SHP77 treated with DMSO at 0.1 percent for 48 hours (cell line): ENCODE measurements at regions not wholly inside any gene's neighbourhood (a gene's known extent, or its start where the extent isn't known, plus 50 kb on each side); places are given as distances from the start of the nearest gene placed in this dataset.
"Not testable (repeated sequence)": the region's sequence is repeated elsewhere in the genome, so short reads cannot be mapped to it uniquely, and the experiment has no call there.

ENCODE experiments used
- DNase-seq: peaks from one replicate; lab custom pipeline; 2025; lab: John Stamatoyannopoulos, UW

DNA sequence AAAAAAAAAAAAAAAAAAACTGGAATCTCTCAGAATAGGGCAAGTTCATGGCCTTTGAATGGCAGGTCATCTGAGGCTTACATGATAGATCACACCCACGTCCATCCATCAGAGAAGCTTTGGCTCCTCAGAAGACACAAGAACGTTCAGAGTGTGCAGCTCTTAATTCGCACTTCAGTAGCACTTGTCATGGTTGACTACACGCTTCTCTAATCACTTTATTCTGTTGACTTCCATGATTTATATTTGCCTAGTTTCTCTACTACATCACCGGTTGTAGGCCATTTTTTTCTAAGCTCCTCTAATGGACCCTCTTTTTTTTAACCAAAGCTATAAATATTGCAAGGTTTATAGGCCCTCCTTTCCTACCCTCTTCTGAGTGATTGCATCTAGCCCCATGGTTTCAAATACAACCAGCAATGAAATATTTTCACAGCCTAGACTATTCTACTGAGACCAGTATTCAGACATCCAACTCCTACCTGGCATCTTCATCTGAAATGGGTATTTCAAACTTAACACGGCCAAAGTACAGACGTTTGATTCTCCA, 305.4 kb upstream of the CELF2 start:
- DNase-seq, result no peak

DNA sequence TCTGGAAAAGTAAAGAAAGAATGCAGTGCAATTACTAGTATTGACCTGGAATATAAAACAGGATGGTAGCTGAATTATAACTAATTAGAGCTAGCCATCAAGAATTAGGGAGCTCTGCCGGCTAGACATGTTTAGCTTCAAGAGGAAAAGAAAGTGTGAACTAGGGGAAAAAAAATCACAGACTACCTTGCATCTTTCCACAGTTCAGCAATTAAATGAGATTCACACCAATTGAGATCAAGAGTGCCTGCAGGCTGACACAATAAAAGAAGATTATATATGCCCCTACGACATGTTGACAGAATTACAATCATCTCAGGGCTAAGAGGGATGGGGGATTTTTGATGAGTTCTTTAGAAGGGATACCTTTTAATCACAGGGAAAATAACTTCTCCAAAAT, 303.3 kb upstream of the CELF2 start:
- no peak for DNase-seq

- no peak for DNase-seq
Observed at GRCh38 chr10:10716972-10717371, 300.7 kb upstream of the CELF2 start.

DNA sequence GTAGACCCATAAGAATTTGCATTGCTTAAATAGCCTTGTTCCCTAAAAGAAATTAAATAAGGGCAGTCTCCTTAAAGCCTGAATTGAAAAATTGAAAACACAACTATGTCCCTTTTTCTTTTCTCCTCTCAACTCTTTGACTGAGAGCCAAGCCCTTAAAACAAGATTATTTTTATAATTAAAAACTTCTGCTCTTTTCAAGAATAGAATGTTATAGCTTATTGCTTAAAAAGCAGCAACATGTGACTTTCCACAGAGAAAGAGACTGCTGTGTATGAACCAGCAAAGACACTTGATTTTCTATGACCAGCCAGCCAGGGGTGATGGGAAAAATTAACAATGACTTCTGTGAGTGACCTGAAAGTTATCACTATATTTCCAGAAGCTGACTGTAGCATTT, 295.2 kb upstream of the CELF2 start:
- DNase-seq, result no peak

GRCh38 chr10:10725196-10725595, 292.5 kb upstream of the CELF2 start:
- no peak for DNase-seq

DNA sequence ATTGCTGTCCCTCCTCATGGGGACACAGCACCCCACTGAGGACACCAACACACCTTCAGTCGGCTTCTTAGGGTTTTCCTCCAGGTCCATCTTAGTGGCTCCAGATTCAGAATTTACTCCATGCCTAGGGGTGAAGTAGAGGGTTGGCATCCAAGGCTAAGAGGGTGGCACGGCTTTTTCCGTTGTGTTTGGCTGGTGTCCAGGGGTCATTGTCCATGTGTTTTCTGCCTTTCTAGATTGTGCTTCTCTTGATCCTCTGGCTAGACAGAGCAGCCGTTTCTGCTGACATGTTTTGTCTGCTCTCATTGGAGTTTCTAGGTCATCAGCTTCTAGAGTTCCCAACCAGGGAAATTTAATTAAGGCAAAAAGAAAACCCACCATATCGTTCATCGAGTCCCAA, 291.6 kb upstream of the CELF2 start:
- DNase-seq, result no peak

GRCh38 chr10:10727411-10727810, 290.3 kb upstream of the CELF2 start:
- DNase-seq, result not testable (repeated sequence)

- no peak for DNase-seq
Observed at GRCh38 chr10:10727812-10728211, 289.9 kb upstream of the CELF2 start.

GRCh38 chr10:10730471-10731043, 287.1 kb upstream of the CELF2 start:
- no peak for DNase-seq

DNA sequence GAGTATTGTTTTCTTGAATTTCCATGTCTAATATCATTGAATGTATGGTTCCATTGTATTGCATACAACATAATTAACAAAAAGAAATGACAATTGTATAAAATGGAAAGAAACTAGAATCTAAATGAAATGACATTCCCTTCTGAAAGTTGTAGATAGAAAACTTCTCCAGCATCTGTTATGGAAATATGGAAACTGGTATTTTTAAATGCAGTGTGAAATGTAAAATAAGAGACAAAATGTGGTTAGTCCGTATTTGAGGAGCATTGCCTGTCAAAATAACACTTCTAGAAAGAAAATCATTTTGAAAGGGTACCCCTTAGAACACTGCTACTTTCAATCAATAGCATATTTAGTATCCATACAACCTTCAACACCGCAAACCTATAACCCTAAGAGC, 286.3 kb upstream of the CELF2 start:
- DNase-seq, result no peak

DNA sequence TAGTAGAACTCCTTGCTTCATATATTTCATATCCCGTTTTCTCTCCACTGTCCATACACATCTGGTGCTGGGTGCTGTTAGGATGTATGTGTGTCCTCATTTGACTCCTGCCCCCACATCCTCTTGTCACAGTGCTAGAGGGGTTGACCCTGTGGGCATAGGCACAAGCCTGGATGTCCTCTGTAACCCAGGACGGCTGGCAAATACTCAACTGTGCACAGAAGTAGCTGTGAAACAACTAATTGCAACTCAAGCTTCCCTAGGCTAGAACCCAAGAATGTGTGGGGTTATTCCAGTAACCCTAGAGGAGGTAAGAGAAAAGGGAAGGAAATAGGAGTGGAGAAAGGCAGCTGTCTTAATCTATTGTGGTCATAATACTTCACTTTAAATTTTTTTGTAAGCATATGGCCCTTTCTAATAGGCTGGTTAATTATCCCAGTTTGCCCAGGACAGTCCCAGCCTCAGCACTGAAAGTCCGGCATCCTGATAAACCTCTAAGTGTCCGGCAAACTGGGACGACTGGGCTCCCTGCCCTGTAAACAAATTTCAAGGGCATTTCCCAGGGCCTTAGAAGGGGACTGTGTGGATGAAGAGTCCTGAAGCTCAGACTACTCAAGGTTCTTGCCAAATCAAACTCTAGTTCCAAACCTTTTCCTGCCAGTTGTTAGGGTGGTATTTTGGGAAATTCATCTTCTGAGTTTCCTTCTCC, 283.2 kb upstream of the CELF2 start:
- DNase-seq, result no peak

DNA sequence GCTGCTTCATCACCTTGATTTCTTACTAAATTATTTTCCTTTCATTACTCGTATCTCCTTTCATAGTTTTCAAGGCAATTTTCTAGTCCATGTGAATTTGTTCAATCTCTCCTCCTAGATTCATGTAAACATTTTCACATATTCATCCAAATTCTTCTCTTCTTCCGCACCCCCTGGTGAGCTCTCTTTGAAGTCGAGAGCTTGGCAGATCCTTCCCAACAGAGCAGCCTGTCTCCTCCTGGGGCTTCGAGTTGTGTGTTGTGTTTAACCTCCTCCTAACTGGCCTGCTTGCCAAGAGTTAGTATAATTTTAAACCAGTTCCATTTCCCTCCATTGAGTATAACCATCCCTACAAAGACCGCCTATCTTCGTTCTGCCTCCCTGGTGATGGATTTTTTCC, 272.4 kb upstream of the CELF2 start:
- no peak for DNase-seq

- DNase-seq, result no peak
Observed at GRCh38 chr10:10755490-10755889, 262.2 kb upstream of the CELF2 start.

- no peak for DNase-seq
Observed at GRCh38 chr10:10758306-10758705, 259.4 kb upstream of the CELF2 start.

DNA sequence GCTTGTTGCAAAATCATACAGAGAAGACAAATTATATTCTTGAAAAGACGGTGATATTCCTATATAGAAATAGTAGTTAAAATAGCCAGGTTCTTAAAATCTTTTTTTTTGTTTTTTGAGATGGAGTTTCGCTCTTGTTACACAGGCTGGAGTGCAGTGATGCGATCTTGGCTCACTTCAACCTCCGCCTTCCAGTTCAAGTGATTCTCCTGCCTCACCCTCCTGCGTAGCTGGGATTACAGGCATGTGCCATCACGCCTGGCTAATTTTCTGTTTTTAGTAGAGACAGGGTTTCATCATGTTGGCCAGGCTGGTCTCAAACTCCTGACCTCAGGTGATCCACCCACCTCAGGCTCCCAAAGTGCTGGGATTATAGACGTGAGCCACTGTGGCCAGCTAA, 257.9 kb upstream of the CELF2 start:
- not testable (repeated sequence) for DNase-seq

DNA sequence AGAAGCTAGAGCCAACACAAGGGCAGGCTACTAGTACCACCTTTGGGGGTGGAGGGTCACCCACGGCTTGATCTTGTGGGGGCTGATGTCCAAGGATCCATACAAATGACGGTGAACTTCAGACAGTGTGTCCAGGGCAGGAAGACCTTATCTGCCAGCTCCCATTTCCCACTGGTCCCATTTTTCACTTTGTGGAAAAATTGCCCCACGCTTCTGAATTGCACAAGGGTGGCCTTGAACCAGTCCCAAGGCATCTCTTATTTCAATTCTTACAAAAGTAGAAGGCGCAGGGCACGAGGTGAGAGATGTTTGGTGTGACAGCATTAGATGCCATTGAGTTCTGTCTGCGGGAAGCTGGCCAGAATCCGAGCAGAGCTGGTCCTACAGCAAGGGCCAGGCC, 252.7 kb upstream of the CELF2 start:
- no peak for DNase-seq

DNA sequence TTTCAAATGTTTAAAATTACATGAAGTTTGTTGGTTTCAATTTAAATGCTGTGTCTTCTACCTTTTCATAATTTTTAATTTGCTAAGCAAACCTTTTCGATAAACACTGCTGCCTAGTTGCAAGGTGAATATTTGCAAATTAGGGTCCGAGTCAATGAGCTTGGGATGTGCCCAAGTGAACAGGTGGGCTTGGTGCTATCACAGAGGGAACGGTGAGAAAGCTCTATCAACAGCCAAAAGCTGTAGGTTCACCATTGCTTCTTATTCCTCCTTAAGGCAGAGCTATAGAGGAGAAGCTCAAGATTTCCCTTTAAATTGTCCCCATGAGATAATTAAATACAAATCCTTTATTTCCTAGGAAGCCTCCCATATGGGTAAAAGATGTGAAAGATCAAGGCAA, 245.3 kb upstream of the CELF2 start:
- no peak for DNase-seq

DNA sequence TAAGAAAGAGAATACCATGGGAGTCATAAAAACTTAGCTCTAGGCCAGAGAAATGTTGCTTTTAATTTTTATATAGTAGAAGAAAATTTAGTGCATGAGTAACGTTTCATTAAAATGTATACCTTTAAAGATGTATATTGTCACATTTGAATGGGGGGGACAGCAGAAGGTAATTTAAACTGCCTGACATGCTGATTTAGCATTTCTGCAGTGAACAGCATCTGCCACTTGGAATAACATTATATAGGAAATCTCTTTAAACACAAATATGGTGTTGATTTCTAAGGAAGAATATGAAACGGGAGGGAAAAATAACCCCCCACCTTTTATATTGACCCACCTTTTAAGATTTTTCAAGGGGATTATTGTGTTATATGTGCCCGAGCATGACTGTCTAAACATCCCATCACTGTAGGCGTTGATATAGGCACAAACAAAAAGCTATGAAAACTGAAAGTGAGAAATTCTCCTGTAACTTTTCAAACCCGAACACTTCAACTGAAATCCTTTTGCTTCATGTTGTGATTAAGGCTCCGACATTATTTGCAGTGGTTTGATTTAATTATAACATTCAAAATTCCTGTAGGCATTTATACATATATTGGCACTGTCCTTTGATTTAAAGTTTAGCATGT, 244.7 kb upstream of the CELF2 start:
- no peak for DNase-seq

DNA sequence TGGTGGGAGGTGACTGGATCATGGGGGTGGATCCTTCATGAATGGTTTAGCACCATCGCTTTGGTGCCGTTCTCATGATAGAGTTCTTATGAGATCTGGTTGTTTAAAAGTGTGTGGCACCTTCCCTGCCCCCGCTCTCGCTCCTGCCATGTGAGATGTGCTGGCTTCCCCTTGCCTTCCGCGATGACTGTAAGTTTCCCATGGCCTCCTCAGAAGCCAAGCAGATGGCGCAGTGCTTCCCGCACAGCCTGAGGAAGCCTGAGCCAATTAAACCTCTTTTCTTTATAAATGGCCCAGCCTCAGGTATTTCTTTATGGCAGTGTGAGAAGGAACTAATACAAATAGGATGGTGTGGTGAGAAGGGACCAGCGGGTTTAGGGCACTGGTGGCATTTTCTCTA, 243.3 kb upstream of the CELF2 start:
- DNase-seq, result no peak

GRCh38 chr10:10776363-10776762, 241.3 kb upstream of the CELF2 start:
- no peak for DNase-seq

GRCh38 chr10:10777279-10777678, 240.4 kb upstream of the CELF2 start:
- DNase-seq, result no peak

DNA sequence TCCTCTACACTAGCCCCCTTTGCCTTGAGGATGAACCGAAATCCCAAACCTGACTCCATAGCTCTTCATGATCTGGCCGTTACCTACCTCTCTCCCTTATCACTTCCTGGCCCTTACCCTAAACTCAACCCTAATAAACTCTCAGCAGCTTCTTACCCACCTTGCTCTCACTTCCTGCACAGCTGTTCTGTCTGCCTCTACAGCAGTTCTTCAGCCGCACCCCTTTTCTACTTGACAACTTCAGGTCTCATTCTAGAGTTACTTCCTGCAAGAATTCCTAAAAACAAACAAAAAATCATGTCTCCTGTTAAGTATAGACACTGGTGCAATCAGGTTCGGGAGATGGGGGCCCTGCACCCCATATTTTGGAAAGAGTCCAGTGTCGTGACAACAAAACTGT, 239.9 kb upstream of the CELF2 start:
- no peak for DNase-seq

DNA sequence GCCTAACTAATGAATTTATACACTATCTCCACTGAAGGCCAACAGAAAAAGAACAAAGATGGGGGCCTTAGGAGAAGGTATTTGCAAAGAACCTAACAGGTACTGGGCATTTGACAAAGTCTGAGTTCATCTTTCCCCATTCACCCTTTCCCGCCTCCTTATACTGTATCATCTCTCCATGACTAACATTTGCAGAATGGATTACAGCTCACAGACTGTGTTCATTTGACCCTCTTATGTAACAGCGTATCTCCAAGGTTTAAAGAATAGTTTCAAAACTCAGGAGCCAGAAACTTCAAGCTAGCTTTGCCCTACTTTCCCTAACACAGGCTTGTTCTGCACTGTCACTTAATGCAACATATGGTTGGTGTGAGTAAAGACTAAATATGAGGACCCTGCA, 238.7 kb upstream of the CELF2 start:
- DNase-seq, result no peak
